ENCODE measurements at regions not wholly inside any gene's neighbourhood (a gene's known extent, or its start where the extent isn't known, plus 50 kb on each side); places are given as distances from the start of the nearest gene placed in this dataset.

- no peak for TF ChIP-seq CTCF (IDR thresholded peaks at IDR 0.05; ENCODE audit: low read depth, low read length)
- no peak for TF ChIP-seq EZH2phosphoT487 (IDR thresholded peaks at IDR 0.05; ENCODE audit: low read depth)
Measured at GRCh38 chr14:29503903-29504302, 423.7 kb downstream of the PRKD1 start.

Measured in OCI-LY3 (cell line).